Small intestine (tissue), 7 donors: ENCODE measurements at regions not wholly inside any gene's neighbourhood (a gene's known extent, or its start where the extent isn't known, plus 50 kb on each side); places are given as distances from the start of the nearest gene placed in this dataset.

Experiments
- DNase-seq, 2 donors: peaks; one replicate each; pipeline versions ENCODE4 v3.0.0 to v3.0.0-alpha.2; 2013
- FAIRE-seq: peaks from 2 replicates; lab custom pipeline; 2012; peaks lifted over from hg19 to GRCh38; lab: Jason Lieb, UNC
- H3K27ac ChIP-seq, 3 donors: one replicate each; pipeline ENCODE4 v1.5.1; 2013; ENCODE audit warnings: low read length in 2 of 3, mild to moderate bottlenecking in 2 of 3, control low read depth in 1 of 3, inconsistent platforms in 1 of 3, low read depth in 1 of 3, moderate library complexity in 1 of 3
- H3K27me3 ChIP-seq, 3 donors: one replicate each; pipeline ENCODE4 v1.6.1; 2013; ENCODE audit warnings: low read length in 3 of 3, inconsistent platforms in 1 of 3; ENCODE audit not compliant: control insufficient read depth in 3 of 3, insufficient read depth in 3 of 3
- H3K36me3 ChIP-seq, 3 donors: one replicate each; pipeline ENCODE4 v1.6.1; 2013; ENCODE audit warnings: low read length in 3 of 3, inconsistent platforms in 1 of 3, low read depth in 1 of 3, mild to moderate bottlenecking in 1 of 3, moderate library complexity in 1 of 3; ENCODE audit not compliant: control insufficient read depth in 3 of 3, insufficient read depth in 2 of 3
- H3K4me1 ChIP-seq, 3 donors: one replicate each; pipeline ENCODE4 v1.6.1; 2013; ENCODE audit warnings: low read length in 2 of 3, inconsistent platforms in 1 of 3, low read depth in 1 of 3, mild to moderate bottlenecking in 1 of 3, moderate library complexity in 1 of 3; ENCODE audit not compliant: control insufficient read depth in 3 of 3, insufficient read depth in 2 of 3
- H3K4me3 ChIP-seq, 3 donors: one replicate each; pipeline ENCODE4 v1.5.1; 2013; ENCODE audit warnings: low read length in 3 of 3, control low read depth in 1 of 3, inconsistent platforms in 1 of 3, low read depth in 1 of 3, mild to moderate bottlenecking in 1 of 3, moderate library complexity in 1 of 3
- H3K9me3 ChIP-seq, 2 donors: one replicate each; pipeline ENCODE4 v1.6.1; 2013; ENCODE audit warnings: low read depth in 1 of 2, low read length in 1 of 2; ENCODE audit not compliant: control insufficient read depth in 2 of 2, insufficient read depth in 1 of 2
- WGBS, 3 donors: extraction: QIAGEN DNeasy Blood & Tissue Kit; methylation state at CpG; one replicate each; pipeline ENCODE4 v1.1.7; 2013; 5-methylcytosine and 5-hydroxymethylcytosine counted together
- donor health status: healthy with polysubstance abuse.
- donor health status: control.
- donor health status: control.
- donor health status: Bipolar disorder and iron deficiency.
- donor health status: healthy.

DNA sequence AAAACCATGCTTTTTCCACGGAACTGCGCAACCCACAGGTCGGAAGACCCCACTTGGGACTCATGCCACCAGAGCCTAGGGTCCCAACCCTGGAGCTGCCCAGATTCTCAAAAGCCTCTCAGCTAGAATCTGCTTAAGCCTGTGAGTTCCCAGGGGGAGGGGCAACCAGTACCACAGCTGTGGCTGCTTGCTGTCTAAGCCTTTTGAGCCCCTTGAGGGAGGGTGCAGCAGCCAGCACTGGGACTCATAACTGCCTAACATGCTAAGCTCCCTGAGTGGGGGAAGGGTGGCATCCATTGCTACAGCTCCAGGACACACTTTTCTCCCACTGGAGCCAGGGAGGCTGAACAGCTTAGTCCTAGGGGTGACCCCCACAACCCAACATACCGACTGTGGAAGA is 485.6 kb upstream of the GRM3 start:
- H3K27ac ChIP-seq = no peak overlapping the region
- no peak overlapping the region for H3K4me3 ChIP-seq
- no peak for FAIRE-seq
- 87 to 91% (median 89%) methylated on average over 4 of the region's 4 CpGs for WGBS, 3 donors
- no peaks in the 10 kb centered on the region for H3K36me3 ChIP-seq
- peaks cover 1 to 3% of the 10 kb centered on the region in 2 donors for H3K9me3 ChIP-seq
- H3K4me1 ChIP-seq = no peaks in the 10 kb centered on the region
- no peaks in the 10 kb centered on the region for H3K27me3 ChIP-seq
- DNase-seq = no peak

- Histone ChIP-seq H3K36me3 (no peaks in the 10 kb centered on the region), H3K27me3 (no peaks in the 10 kb centered on the region), H3K4me1 (no peaks in the 10 kb centered on the region), H3K4me3 (no peak overlapping the region), H3K9me3 (peaks cover 1 to 3% of the 10 kb centered on the region in 2 donors), H3K27ac (no peak overlapping the region)
- WGBS, 3 donors = 86 to 94% (median 89%) methylated on average over 2 of the region's 2 CpGs
- no peak for DNase-seq
- FAIRE-seq = no peak
Measured at GRCh38 chr7:86155623-86156022, 488.1 kb upstream of the GRM3 start.

GRCh38 chr7:86152926-86153325 is 490.8 kb upstream of the GRM3 start:
- H3K27me3 ChIP-seq = no peaks in the 10 kb centered on the region
- H3K27ac ChIP-seq = no peak overlapping the region
- no peak overlapping the region for H3K4me3 ChIP-seq
- DNase-seq (no peak), FAIRE-seq (no peak)
- 20 to 52% (median 25%) methylated on average over 2 of the region's 2 CpGs for WGBS, 3 donors
- H3K36me3 ChIP-seq = no peaks in the 10 kb centered on the region
- H3K4me1 ChIP-seq = no peaks in the 10 kb centered on the region
- no peaks in the 10 kb centered on the region for H3K9me3 ChIP-seq

DNA sequence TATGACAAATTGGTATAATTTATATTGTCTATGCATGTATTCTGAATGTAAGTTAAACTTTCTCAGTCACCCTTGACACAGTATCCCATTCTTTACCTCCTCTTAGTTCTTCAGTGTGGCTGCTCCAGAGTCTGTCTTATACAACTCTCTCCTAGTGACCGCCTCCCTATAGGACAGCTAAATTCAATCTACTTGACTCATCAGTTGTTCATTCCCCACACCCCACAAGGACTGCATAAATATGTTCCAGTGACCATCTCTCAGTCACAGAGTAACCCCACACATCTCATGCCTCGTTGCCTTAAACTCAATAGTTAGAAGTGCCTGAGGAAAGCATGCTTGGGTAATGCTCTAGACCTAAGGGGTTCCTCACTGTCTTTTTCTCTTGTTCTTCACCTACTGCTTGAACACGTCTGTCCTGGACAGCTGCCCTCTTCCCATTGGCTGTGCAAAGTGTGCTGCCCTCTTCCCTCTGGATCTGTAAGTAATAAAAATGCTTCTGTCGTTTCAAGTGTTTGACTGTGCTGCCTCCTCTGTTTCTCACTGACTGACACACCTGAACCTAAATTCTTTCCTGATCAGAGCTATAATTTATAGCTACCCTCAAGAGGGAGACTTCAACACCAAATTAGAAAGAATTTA is 494.6 kb upstream of the GRM3 start:
- Histone ChIP-seq H3K36me3 (no peaks in the 10 kb centered on the region), H3K4me1 (no peaks in the 10 kb centered on the region), H3K4me3 (no peak overlapping the region), H3K27me3 (no peaks in the 10 kb centered on the region), H3K27ac (no peak overlapping the region), H3K9me3 (no peaks in the 10 kb centered on the region)
- 30 to 45% (median 35%) methylated on average over 4 of the region's 4 CpGs for WGBS, 3 donors
- DNase-seq = no peak
- FAIRE-seq = no peak

GRCh38 chr7:86148501-86148900 is 495.2 kb upstream of the GRM3 start:
- 62 to 73% (median 73%) methylated on average over 2 of the region's 2 CpGs for WGBS, 3 donors
- no peak overlapping the region for H3K4me3 ChIP-seq
- no peaks in the 10 kb centered on the region for H3K4me1 ChIP-seq
- H3K27me3 ChIP-seq = no peaks in the 10 kb centered on the region
- DNase-seq = no peak
- no peak for FAIRE-seq
- no peak overlapping the region for H3K27ac ChIP-seq
- H3K9me3 ChIP-seq = no peaks in the 10 kb centered on the region
- no peaks in the 10 kb centered on the region for H3K36me3 ChIP-seq

DNA sequence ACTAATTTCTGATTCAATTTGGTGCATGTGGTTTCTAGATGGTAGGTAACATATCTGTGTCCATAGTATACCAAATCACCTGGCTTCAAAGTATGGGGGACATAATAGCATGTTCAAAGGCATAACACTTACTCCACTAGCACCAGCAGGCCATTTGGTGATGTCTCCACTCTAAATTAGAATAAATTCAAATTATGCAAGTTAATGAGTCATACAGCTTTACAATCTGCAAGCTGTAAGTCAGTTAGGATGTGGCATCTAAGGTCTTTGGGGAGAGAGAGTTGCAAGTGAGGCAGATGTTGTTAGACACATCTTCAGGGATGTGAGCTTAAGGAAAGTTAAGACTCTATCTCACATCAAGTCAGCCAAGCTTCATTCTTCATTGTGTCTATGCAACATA is 506.4 kb upstream of the GRM3 start:
- Histone ChIP-seq H3K4me3 (no peak overlapping the region), H3K27ac (no peak overlapping the region), H3K36me3 (no peaks in the 10 kb centered on the region), H3K9me3 (no peaks in the 10 kb centered on the region), H3K27me3 (no peaks in the 10 kb centered on the region), H3K4me1 (no peaks in the 10 kb centered on the region)
- DNase-seq (no peak), FAIRE-seq (no peak)

- H3K27ac ChIP-seq = no peak overlapping the region
- peaks cover 0 to 3% of the 10 kb centered on the region in 2 donors for H3K9me3 ChIP-seq
- FAIRE-seq = no peak
- 82 to 88% (median 83%) methylated on average over 10 of the region's 10 CpGs for WGBS, 3 donors
- no peak overlapping the region for H3K4me3 ChIP-seq
- DNase-seq = no peak
- no peaks in the 10 kb centered on the region for H3K4me1 ChIP-seq
- H3K27me3 ChIP-seq = no peaks in the 10 kb centered on the region
- H3K36me3 ChIP-seq = no peaks in the 10 kb centered on the region
Measured at GRCh38 chr7:86130268-86130667, 513.4 kb upstream of the GRM3 start.

GRCh38 chr7:86123476-86123875 is 520.2 kb upstream of the GRM3 start:
- 75 to 84% (median 79%) methylated on average over 4 of the region's 4 CpGs for WGBS, 3 donors

DNA sequence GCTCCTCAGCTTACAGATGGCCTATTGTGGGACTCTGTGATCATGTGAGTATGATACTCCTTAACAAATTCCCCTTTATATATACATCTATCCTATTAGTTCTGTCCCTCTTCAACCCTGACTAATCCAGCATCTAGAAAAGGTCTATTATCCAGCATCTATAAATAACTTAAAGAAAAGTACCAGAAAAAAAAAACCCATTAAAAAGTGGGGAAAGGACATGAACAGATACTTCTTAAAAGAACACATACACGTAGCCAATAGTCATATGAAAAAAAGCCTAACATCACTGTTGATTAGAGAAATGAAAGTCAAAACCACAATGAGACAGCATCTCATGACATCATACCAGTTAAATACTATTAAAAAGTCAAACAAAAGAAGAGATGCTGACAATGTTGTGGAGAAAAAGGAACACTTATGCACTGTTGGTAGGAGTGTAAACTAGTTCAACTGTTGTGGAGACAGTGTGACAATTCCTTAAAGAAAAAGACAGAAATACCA is 549.5 kb upstream of the GRM3 start:
- Histone ChIP-seq H3K27me3 (no peaks in the 10 kb centered on the region), H3K27ac (no peak overlapping the region), H3K9me3 (peaks cover 0 to 11% of the 10 kb centered on the region in 2 donors), H3K4me1 (no peaks in the 10 kb centered on the region), H3K4me3 (no peak overlapping the region), H3K36me3 (no peaks in the 10 kb centered on the region)
- DNase-seq = no peak
- WGBS, 3 donors = 54 to 60% (median 55%) methylated on average over 1 of the region's 1 CpG
- FAIRE-seq = no peak

More at GRCh38 chr7:86123476-86123875, 520.2 kb upstream of the GRM3 start:
- FAIRE-seq = no peak
- Histone ChIP-seq H3K4me1 (no peaks in the 10 kb centered on the region), H3K36me3 (no peaks in the 10 kb centered on the region), H3K4me3 (no peak overlapping the region), H3K27me3 (no peaks in the 10 kb centered on the region), H3K9me3 (no peaks in the 10 kb centered on the region), H3K27ac (no peak overlapping the region)
- DNase-seq = no peak
